ES-I3 (cell line): ENCODE measurements at regions not wholly inside any gene's neighbourhood (a gene's known extent, or its start where the extent isn't known, plus 50 kb on each side); places are given as distances from the start of the nearest gene placed in this dataset.

ENCODE experiments used
- H3K36me3 ChIP-seq: 2 replicates; pipeline ENCODE4 v1.6.1; 2013; ENCODE audit warnings: mild to moderate bottlenecking, low read length, control low read depth, moderate library complexity; ENCODE audit not compliant: insufficient read depth
- H3K4me1 ChIP-seq: 2 replicates; pipeline ENCODE4 v1.6.1; 2013; ENCODE audit warnings: mild to moderate bottlenecking, control low read depth, low read length; ENCODE audit not compliant: insufficient read depth
- H3K9ac ChIP-seq: 2 replicates; pipeline ENCODE4 v1.6.1; 2013; ENCODE audit warnings: low read depth, mild to moderate bottlenecking, low read length, moderate library complexity
- H3K9me3 ChIP-seq: 2 replicates; pipeline ENCODE4 v1.6.1; 2013; ENCODE audit warnings: mild to moderate bottlenecking, low read length, moderate library complexity; ENCODE audit not compliant: control insufficient read depth, insufficient read depth

GRCh38 chr7:46518713-46519112 lies 597.6 kb upstream of the IGFBP3 start:
- H3K9ac ChIP-seq, result no peak overlapping the region; the same call in 1 of the 2 replicates
- no peaks in the 10 kb centered on the region for H3K36me3 ChIP-seq
- no peaks in the 10 kb centered on the region for H3K4me1 ChIP-seq
- H3K9me3 ChIP-seq, result no peaks in the 10 kb centered on the region

GRCh38 chr7:46515844-46516590 lies 594.9 kb upstream of the IGFBP3 start:
- no peaks in the 10 kb centered on the region for H3K9me3 ChIP-seq
- H3K36me3 ChIP-seq, result no peaks in the 10 kb centered on the region
- H3K9ac ChIP-seq, result no peak overlapping the region
- H3K4me1 ChIP-seq, result no peaks in the 10 kb centered on the region

- Histone ChIP-seq H3K36me3 (no peaks in the 10 kb centered on the region), H3K4me1 (no peaks in the 10 kb centered on the region), H3K9me3 (no peaks in the 10 kb centered on the region), H3K9ac (no peak overlapping the region)
Measured at GRCh38 chr7:46513447-46513848, 592.4 kb upstream of the IGFBP3 start.

- H3K9me3 ChIP-seq, result no peaks in the 10 kb centered on the region
- no peaks in the 10 kb centered on the region for H3K36me3 ChIP-seq
- H3K4me1 ChIP-seq, result no peaks in the 10 kb centered on the region
- no peak overlapping the region for H3K9ac ChIP-seq
Measured at GRCh38 chr7:46512891-46513413, 591.9 kb upstream of the IGFBP3 start.

GRCh38 chr7:46511442-46512215 lies 590.6 kb upstream of the IGFBP3 start:
- no peaks in the 10 kb centered on the region for H3K9me3 ChIP-seq
- no peaks in the 10 kb centered on the region for H3K36me3 ChIP-seq
- H3K4me1 ChIP-seq, result no peaks in the 10 kb centered on the region
- H3K9ac ChIP-seq, result no peak overlapping the region

GRCh38 chr7:46508583-46508982 lies 587.5 kb upstream of the IGFBP3 start:
- Histone ChIP-seq H3K36me3 (no peaks in the 10 kb centered on the region), H3K9me3 (no peaks in the 10 kb centered on the region; the same call in 1 of the 2 replicates), H3K4me1 (no peaks in the 10 kb centered on the region), H3K9ac (no peak overlapping the region)

- no peaks in the 10 kb centered on the region; the same call in 1 of the 2 replicates for H3K9me3 ChIP-seq
- H3K36me3 ChIP-seq, result no peaks in the 10 kb centered on the region
- H3K9ac ChIP-seq, result no peak overlapping the region
- no peaks in the 10 kb centered on the region for H3K4me1 ChIP-seq
Measured at GRCh38 chr7:46507560-46507959, 586.5 kb upstream of the IGFBP3 start.

- H3K9me3 ChIP-seq, result no peaks in the 10 kb centered on the region
- no peaks in the 10 kb centered on the region for H3K36me3 ChIP-seq
Measured at GRCh38 chr7:46494441-46494840, 573.4 kb upstream of the IGFBP3 start.

GRCh38 chr7:46494028-46494427 lies 573.0 kb upstream of the IGFBP3 start:
- Histone ChIP-seq H3K9me3 (no peaks in the 10 kb centered on the region), H3K9ac (no peak overlapping the region), H3K36me3 (no peaks in the 10 kb centered on the region), H3K4me1 (no peaks in the 10 kb centered on the region)

More at GRCh38 chr7:46494441-46494840, 573.4 kb upstream of the IGFBP3 start:
- Histone ChIP-seq H3K9ac (no peak overlapping the region), H3K4me1 (no peaks in the 10 kb centered on the region)

GRCh38 chr7:46493196-46493595 lies 572.1 kb upstream of the IGFBP3 start:
- H3K9me3 ChIP-seq, result no peaks in the 10 kb centered on the region
- H3K36me3 ChIP-seq, result no peaks in the 10 kb centered on the region
- H3K4me1 ChIP-seq, result no peaks in the 10 kb centered on the region
- H3K9ac ChIP-seq, result no peak overlapping the region

- Histone ChIP-seq H3K9ac (no peak overlapping the region), H3K9me3 (no peaks in the 10 kb centered on the region), H3K4me1 (no peaks in the 10 kb centered on the region), H3K36me3 (no peaks in the 10 kb centered on the region)
Measured at GRCh38 chr7:46492466-46492865, 571.4 kb upstream of the IGFBP3 start.

- Histone ChIP-seq H3K4me1 (no peaks in the 10 kb centered on the region), H3K36me3 (no peaks in the 10 kb centered on the region), H3K9ac (no peak overlapping the region), H3K9me3 (no peaks in the 10 kb centered on the region)
Measured at GRCh38 chr7:46490406-46490805, 569.3 kb upstream of the IGFBP3 start.

- Histone ChIP-seq H3K9me3 (no peaks in the 10 kb centered on the region), H3K36me3 (no peaks in the 10 kb centered on the region), H3K4me1 (no peaks in the 10 kb centered on the region), H3K9ac (no peak overlapping the region)
Measured at GRCh38 chr7:46489106-46489505, 568.0 kb upstream of the IGFBP3 start.

GRCh38 chr7:46488607-46489006 lies 567.5 kb upstream of the IGFBP3 start:
- Histone ChIP-seq H3K36me3 (no peaks in the 10 kb centered on the region), H3K4me1 (no peaks in the 10 kb centered on the region), H3K9me3 (no peaks in the 10 kb centered on the region), H3K9ac (no peak overlapping the region)
